SK-N-SH (cell line): ENCODE measurements at regions not wholly inside any gene's neighbourhood (a gene's known extent, or its start where the extent isn't known, plus 50 kb on each side); places are given as distances from the start of the nearest gene placed in this dataset.

Source experiments
- CTCF ChIA-PET: fragments of 300-600, 350-600 bp; formaldehyde crosslinking; extraction: SDS; loops from one replicate; lab custom pipeline; 2021; lab: Yijun Ruan, JAX
- POLR2A ChIA-PET: fragments of 350-600 bp; sonication (Branson Sonifier 250); formaldehyde crosslinking; extraction: SDS; loops from one replicate; lab custom pipeline; 2020; ENCODE audit warnings: antibody characterized with exemption, inconsistent platforms; lab: Yijun Ruan, JAX
- DNase-seq: peaks from one replicate; pipeline ENCODE4 v3.0.0; 2012
- H2AFZ ChIP-seq: fragments of 200-600 bp; sonication (generic); 2 replicates; pipeline ENCODE4 v1.8.1; 2016; ENCODE audit warnings: antibody characterized with exemption, mild to moderate bottlenecking, low read depth
- H3F3A ChIP-seq: fragments of 200-600 bp; sonication (generic); replicated peaks from 2 replicates; pipeline ENCODE3; 2016; ENCODE audit warnings: antibody characterized with exemption, mild to moderate bottlenecking; ENCODE audit not compliant: insufficient read depth
- H3K27ac ChIP-seq, 2 experiments: fragments of 200-500 bp in 1 of 2; fragments of 200-600 bp in 1 of 2; sonication (Bioruptor generic) in 1 of 2; sonication (generic), shearing (Covaris generic) in 1 of 2; 2 replicates each; pipeline versions ENCODE4 v1.5.1 to v1.6.1; 2014 to 2016; ENCODE audit warnings: low read depth in 2 of 2, inconsistent platforms in 1 of 2, low read length in 1 of 2, mild to moderate bottlenecking in 1 of 2, mixed read lengths in 1 of 2
- H3K27me3 ChIP-seq: fragments of 200-600 bp; sonication (generic), shearing (Covaris generic); 2 replicates; pipeline ENCODE4 v1.6.1; 2016; ENCODE audit warnings: mixed run types; ENCODE audit not compliant: insufficient read depth
- H3K36me3 ChIP-seq, 2 experiments: fragments of 200-500 bp in 1 of 2; fragments of 200-600 bp in 1 of 2; sonication (Bioruptor generic) in 1 of 2; sonication (generic) in 1 of 2; replicated peaks in 1 of 2; 2 replicates each; pipeline versions ENCODE3 to v1.5.1; 2014 to 2016; ENCODE audit warnings: low read length in 1 of 2, mild to moderate bottlenecking in 1 of 2; ENCODE audit not compliant: insufficient read depth in 2 of 2, control insufficient read depth in 1 of 2
- H3K4me1 ChIP-seq, 2 experiments: fragments of 200-500 bp in 1 of 2; fragments of 200-600 bp in 1 of 2; sonication (Bioruptor generic) in 1 of 2; sonication (generic), shearing (Covaris generic) in 1 of 2; 2 replicates each; pipeline versions ENCODE4 v1.5.1 to v1.6.1; 2014 to 2016; ENCODE audit warnings: low read depth in 1 of 2, low read length in 1 of 2, mixed run types in 1 of 2; ENCODE audit not compliant: insufficient read depth in 2 of 2, control insufficient read depth in 1 of 2
- H3K4me2 ChIP-seq: fragments of 200-600 bp; sonication (generic), shearing (Covaris generic); 2 replicates; pipeline ENCODE4 v1.6.1; 2017; ENCODE audit warnings: mixed run types
- H3K4me3 ChIP-seq, 2 experiments: fragments of 200-500 bp in 1 of 2; fragments of 200-600 bp in 1 of 2; sonication (Bioruptor generic) in 1 of 2; sonication (generic), shearing (Covaris generic) in 1 of 2; 2 replicates each; pipeline versions ENCODE4 v1.5.1 to v1.8.1; 2014 to 2016; ENCODE audit warnings: low read depth in 2 of 2, inconsistent platforms in 1 of 2, low read length in 1 of 2, mild to moderate bottlenecking in 1 of 2, mixed read lengths in 1 of 2, moderate library complexity in 1 of 2
- H3K79me2 ChIP-seq: fragments of 200-600 bp; sonication (generic); 2 replicates; pipeline ENCODE4 v1.8.1; 2017; ENCODE audit warnings: mild to moderate bottlenecking; ENCODE audit not compliant: insufficient read depth
- H3K9ac ChIP-seq: fragments of 200-600 bp; sonication (generic); 2 replicates; pipeline ENCODE4 v1.6.1; 2017; ENCODE audit warnings: mixed run types
- H3K9me2 ChIP-seq: fragments of 200-600 bp; sonication (generic); 2 replicates; pipeline ENCODE4 v1.6.1; 2017; ENCODE audit warnings: mixed run types
- H3K9me3 ChIP-seq: fragments of 200-600 bp; sonication (generic); 2 replicates; pipeline ENCODE4 v1.6.1; 2017; ENCODE audit warnings: mixed run types, mild to moderate bottlenecking, moderate library complexity
- H4K20me1 ChIP-seq: fragments of 200-600 bp; sonication (generic); 2 replicates; pipeline ENCODE4 v1.6.1; 2017; ENCODE audit warnings: mild to moderate bottlenecking, mixed run types; ENCODE audit not compliant: insufficient read depth
- CHD2 ChIP-seq: fragments of 150-350 bp; IDR thresholded peaks from 2 replicates; pipeline ENCODE4 v1.6.1; 2018; ENCODE audit warnings: low read length; ENCODE audit not compliant: partially characterized antibody
- EP300 ChIP-seq, 2 experiments: IDR thresholded peaks; 2 replicates each; pipeline versions ENCODE4 v1.4.0 to v1.6.1; 2012; ENCODE audit warnings: borderline replicate concordance in 1 of 2, low read depth in 1 of 2, low read length in 1 of 2
- FOSL2 ChIP-seq: IDR thresholded peaks from 2 replicates; pipeline ENCODE4 v1.4.0; 2012; ENCODE audit warnings: low read depth, mild to moderate bottlenecking, moderate library complexity, borderline replicate concordance
- GABPA ChIP-seq: IDR thresholded peaks from 2 replicates; pipeline ENCODE4 v1.4.0; 2012; ENCODE audit warnings: low read depth, mild to moderate bottlenecking
- GATA2 ChIP-seq: sonication (generic); formaldehyde crosslinking; IDR thresholded peaks from 2 replicates; pipeline ENCODE4 v1.5.0; 2020; ENCODE audit warnings: mild to moderate bottlenecking, missing genetic modification reagents
- JUND ChIP-seq: IDR thresholded peaks from 2 replicates; pipeline ENCODE4 v1.4.0; 2012
- MXI1 ChIP-seq: IDR thresholded peaks from 2 replicates; pipeline ENCODE4 v1.6.1; 2012; ENCODE audit warnings: mild to moderate bottlenecking, low read depth, low read length, improper control_type of control experiment
- RCOR1 ChIP-seq: fragments of 150-350 bp; IDR thresholded peaks from 2 replicates; pipeline ENCODE4 v1.6.1; 2017; ENCODE audit warnings: antibody characterized with exemption, low read length
- WGBS: methylation state at CpG from one replicate; pipeline ENCODE4 v1.1.6; 2017; ENCODE audit warnings: low lambda C conversion rate; 5-methylcytosine and 5-hydroxymethylcytosine counted together
- TF ChIP-seq, protein P1 (sequence below): IDR thresholded peaks from 2 replicates; pipeline ENCODE4 v1.4.0; 2012; ENCODE audit warnings: low read depth, borderline replicate concordance
- TF ChIP-seq, protein P2 (sequence below): IDR thresholded peaks from 2 replicates; pipeline ENCODE4 v1.4.0; 2012; ENCODE audit warnings: low read depth, borderline replicate concordance
- TF ChIP-seq, protein P3 (sequence below): IDR thresholded peaks from 2 replicates; pipeline ENCODE4; 2012
- TF ChIP-seq, protein P4 (sequence below): fragments of 150-350 bp; IDR thresholded peaks from 2 replicates; pipeline ENCODE4 v1.6.1; 2017; ENCODE audit warnings: antibody characterized with exemption, low read length, low read depth, borderline replicate concordance

DNA sequence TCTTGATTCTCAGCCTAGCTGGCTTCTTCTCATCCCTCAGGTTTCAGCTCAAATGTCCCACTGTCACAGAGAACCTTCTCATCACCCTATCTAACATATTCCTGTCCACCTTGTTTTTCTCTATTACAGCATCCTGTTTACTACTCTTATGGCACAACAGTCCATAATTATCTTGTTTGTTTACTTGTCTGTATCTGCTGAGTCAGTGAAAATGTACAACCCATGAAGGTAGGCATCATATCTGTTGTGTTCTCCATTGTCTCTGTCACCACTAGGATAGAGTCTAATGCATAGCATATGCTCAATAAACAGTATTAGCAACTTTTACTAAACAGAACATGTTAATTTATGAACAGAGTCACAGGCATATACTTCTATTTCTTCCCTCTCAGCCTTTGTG, 261.7 kb downstream of the ETAA1 start (continued):
- TF ChIP-seq GATA2: no peak
- TF ChIP-seq, protein P1, sequence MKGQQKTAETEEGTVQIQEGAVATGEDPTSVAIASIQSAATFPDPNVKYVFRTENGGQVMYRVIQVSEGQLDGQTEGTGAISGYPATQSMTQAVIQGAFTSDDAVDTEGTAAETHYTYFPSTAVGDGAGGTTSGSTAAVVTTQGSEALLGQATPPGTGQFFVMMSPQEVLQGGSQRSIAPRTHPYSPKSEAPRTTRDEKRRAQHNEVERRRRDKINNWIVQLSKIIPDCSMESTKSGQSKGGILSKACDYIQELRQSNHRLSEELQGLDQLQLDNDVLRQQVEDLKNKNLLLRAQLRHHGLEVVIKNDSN: no peak

DNA sequence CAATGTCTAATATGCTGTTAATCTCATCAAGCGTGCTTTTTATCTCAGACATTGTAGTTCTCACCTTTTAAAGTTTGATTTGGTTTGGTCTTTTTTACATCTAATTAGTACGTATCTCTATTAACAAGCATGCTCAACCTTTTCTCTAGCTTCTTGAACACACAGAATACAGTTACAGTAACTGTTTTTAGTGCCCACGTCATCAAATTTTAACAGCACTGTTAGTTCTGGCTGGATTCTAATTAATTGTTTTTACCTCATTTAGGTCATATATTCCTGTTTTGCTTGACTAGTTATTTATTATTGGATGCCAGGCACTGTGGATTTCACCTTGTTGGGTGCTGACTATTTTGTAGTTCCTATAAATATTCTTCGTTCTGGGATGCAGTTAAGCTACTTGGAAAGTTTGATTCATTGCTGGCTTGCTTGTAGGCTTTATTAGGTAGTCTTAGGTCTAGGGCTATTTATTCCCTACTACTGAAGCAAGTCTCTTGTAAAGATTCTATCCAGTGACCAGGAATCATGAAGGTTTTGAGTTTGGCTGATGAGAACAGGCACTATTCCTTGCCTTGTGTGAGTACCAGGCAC, 263.0 kb downstream of the ETAA1 start:
- Histone ChIP-seq H4K20me1 (no peaks in the 10 kb centered on the region), H3K4me2 (no peak overlapping the region), H3K79me2 (no peaks in the 10 kb centered on the region), H3K9ac (no peak overlapping the region), H3F3A (peaks cover 4% of the 10 kb centered on the region), H3K36me3 (no peaks in the 10 kb centered on the region), H3K4me1 (no peaks in the 10 kb centered on the region), H3K27ac (no peak overlapping the region), H3K4me3 (no peak overlapping the region), H3K27me3 (no peaks in the 10 kb centered on the region), H3K9me3 (peaks cover 18% of the 10 kb centered on the region; the same call in 1 of the 2 replicates)
- no peak for DNase-seq
- ChIA-PET CTCF (interaction anchor here (0.8 kb wide), 1 partner anchor 180 kb away, joined by 3 read pairs; no protein-coding TSS in a partner anchor), POLR2A (no interaction called here)
- WGBS: 61% methylated on average over 4 of the region's 4 CpGs
- TF ChIP-seq MXI1 (no peak), EP300 (IDR thresholded peaks at IDR 0.05; ENCODE audit: borderline replicate concordance in 1 of 2, low read depth in 1 of 2, low read length in 1 of 2) (no peak), JUND (no peak), GABPA (no peak), RCOR1 (no peak), CHD2 (no peak), FOSL2 (no peak)
- TF ChIP-seq, protein P2, sequence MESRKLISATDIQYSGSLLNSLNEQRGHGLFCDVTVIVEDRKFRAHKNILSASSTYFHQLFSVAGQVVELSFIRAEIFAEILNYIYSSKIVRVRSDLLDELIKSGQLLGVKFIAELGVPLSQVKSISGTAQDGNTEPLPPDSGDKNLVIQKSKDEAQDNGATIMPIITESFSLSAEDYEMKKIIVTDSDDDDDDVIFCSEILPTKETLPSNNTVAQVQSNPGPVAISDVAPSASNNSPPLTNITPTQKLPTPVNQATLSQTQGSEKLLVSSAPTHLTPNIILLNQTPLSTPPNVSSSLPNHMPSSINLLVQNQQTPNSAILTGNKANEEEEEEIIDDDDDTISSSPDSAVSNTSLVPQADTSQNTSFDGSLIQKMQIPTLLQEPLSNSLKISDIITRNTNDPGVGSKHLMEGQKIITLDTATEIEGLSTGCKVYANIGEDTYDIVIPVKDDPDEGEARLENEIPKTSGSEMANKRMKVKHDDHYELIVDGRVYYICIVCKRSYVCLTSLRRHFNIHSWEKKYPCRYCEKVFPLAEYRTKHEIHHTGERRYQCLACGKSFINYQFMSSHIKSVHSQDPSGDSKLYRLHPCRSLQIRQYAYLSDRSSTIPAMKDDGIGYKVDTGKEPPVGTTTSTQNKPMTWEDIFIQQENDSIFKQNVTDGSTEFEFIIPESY: no peak
- TF ChIP-seq, protein P3, sequence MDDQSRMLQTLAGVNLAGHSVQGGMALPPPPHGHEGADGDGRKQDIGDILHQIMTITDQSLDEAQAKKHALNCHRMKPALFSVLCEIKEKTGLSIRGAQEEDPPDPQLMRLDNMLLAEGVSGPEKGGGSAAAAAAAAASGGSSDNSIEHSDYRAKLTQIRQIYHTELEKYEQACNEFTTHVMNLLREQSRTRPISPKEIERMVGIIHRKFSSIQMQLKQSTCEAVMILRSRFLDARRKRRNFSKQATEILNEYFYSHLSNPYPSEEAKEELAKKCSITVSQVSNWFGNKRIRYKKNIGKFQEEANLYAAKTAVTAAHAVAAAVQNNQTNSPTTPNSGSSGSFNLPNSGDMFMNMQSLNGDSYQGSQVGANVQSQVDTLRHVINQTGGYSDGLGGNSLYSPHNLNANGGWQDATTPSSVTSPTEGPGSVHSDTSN: no peak
- TF ChIP-seq, protein P4, sequence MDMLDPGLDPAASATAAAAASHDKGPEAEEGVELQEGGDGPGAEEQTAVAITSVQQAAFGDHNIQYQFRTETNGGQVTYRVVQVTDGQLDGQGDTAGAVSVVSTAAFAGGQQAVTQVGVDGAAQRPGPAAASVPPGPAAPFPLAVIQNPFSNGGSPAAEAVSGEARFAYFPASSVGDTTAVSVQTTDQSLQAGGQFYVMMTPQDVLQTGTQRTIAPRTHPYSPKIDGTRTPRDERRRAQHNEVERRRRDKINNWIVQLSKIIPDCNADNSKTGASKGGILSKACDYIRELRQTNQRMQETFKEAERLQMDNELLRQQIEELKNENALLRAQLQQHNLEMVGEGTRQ: no peak
- TF ChIP-seq, all 33 proteins: peak for 0
- H3K9me2 ChIP-seq: no peaks in the 10 kb centered on the region
- H2AFZ ChIP-seq: no peak overlapping the region
